ENCODE measurements at regions not wholly inside any gene's neighbourhood (a gene's known extent, or its start where the extent isn't known, plus 50 kb on each side); places are given as distances from the start of the nearest gene placed in this dataset.
"Not testable (repeated sequence)": the region's sequence is repeated elsewhere in the genome, so short reads cannot be mapped to it uniquely, and the experiment has no call there.

- no peak for TF ChIP-seq CTCF (IDR thresholded peaks at IDR 0.05; ENCODE audit: insufficient read depth, low read length, missing control alignments)
- DNase-seq (ENCODE audit: low read depth, low spot score) = no peak
- H3K4me3 ChIP-seq (ENCODE audit: low read depth, low read length) = no peak overlapping the region
- ChIA-PET POLR2A (no interaction called here), CTCF (interaction anchor here (1.0 to 1.5 kb wide), 2 partner anchors 9 to 649 kb away, joined by 3 to 4 read pairs; no protein-coding TSS in a partner anchor)
Measured at GRCh38 chr6:1445650-1446330, 56.4 kb downstream of the FOXF2 start.

- no peak for DNase-seq (ENCODE audit: low read depth, low spot score)
- ChIA-PET POLR2A (no interaction called here), CTCF (no interaction called here)
- H3K4me3 ChIP-seq (ENCODE audit: low read depth, low read length) = no peak overlapping the region
- no peak for TF ChIP-seq CTCF (IDR thresholded peaks at IDR 0.05; ENCODE audit: insufficient read depth, low read length, missing control alignments)
Measured at GRCh38 chr6:1449896-1450295, 60.5 kb downstream of the FOXF2 start.

GRCh38 chr6:1453024-1453423 is 63.6 kb downstream of the FOXF2 start:
- no peak for TF ChIP-seq CTCF (IDR thresholded peaks at IDR 0.05; ENCODE audit: insufficient read depth, low read length, missing control alignments)
- ChIA-PET CTCF (no interaction called here), POLR2A (no interaction called here)
- no peak overlapping the region for H3K4me3 ChIP-seq (ENCODE audit: low read depth, low read length)
- no peak for DNase-seq (ENCODE audit: low read depth, low spot score)

- CTCF ChIA-PET; DNase-seq (ENCODE audit: low read depth, low spot score); POLR2A ChIA-PET; H3K4me3 ChIP-seq (ENCODE audit: low read depth, low read length): not testable (repeated sequence)
Measured at GRCh38 chr6:1456816-1457215, 67.4 kb downstream of the FOXF2 start.

- no peak for TF ChIP-seq CTCF (IDR thresholded peaks at IDR 0.05; ENCODE audit: insufficient read depth, low read length, missing control alignments)
- CTCF ChIA-PET = no interaction called here
Measured at GRCh38 chr6:1461207-1461606, 71.8 kb downstream of the FOXF2 start.

GRCh38 chr6:1461736-1462135 is 72.4 kb downstream of the FOXF2 start:
- H3K4me3 ChIP-seq (ENCODE audit: low read depth, low read length) = no peak overlapping the region
- DNase-seq (ENCODE audit: low read depth, low spot score) = no peak
- ChIA-PET CTCF (no interaction called here), POLR2A (no interaction called here)
- TF ChIP-seq CTCF (IDR thresholded peaks at IDR 0.05; ENCODE audit: insufficient read depth, low read length, missing control alignments) = no peak

More at GRCh38 chr6:1461207-1461606, 71.8 kb downstream of the FOXF2 start:
- no peak for DNase-seq (ENCODE audit: low read depth, low spot score)
- POLR2A ChIA-PET = no interaction called here
- no peak overlapping the region for H3K4me3 ChIP-seq (ENCODE audit: low read depth, low read length)

- DNase-seq (ENCODE audit: low read depth, low spot score) = no peak
- H3K4me3 ChIP-seq (ENCODE audit: low read depth, low read length) = no peak overlapping the region
- POLR2A ChIA-PET = no interaction called here
- CTCF ChIA-PET = interaction anchor here (0.8 kb wide), 1 partner anchor 11 kb away, joined by 3 read pairs; no protein-coding TSS in a partner anchor
- no peak for TF ChIP-seq CTCF (IDR thresholded peaks at IDR 0.05; ENCODE audit: insufficient read depth, low read length, missing control alignments)
Measured at GRCh38 chr6:1463275-1463674, 73.9 kb downstream of the FOXF2 start.
